Suppressor macrophage (primary cell): ENCODE measurements at regions not wholly inside any gene's neighbourhood (a gene's known extent, or its start where the extent isn't known, plus 50 kb on each side); places are given as distances from the start of the nearest gene placed in this dataset.

Source experiments
- DNase-seq, 4 experiments: peaks; one replicate each; pipeline ENCODE4 v3.0.0-alpha.2; 2020 to 2022

GRCh38 chr15:99921101-99921500 is 187.9 kb upstream of the LYSMD4 start:
- DNase-seq: peak in 1 of 4 experiments; percentile 22

GRCh38 chr15:99918072-99918471 is 184.8 kb upstream of the LYSMD4 start:
- DNase-seq: no peak

- DNase-seq: peak; percentile 20 to 57 (median 52)
Measured at GRCh38 chr15:99917252-99917651, 184.0 kb upstream of the LYSMD4 start.

GRCh38 chr15:99916668-99917223 is 183.5 kb upstream of the LYSMD4 start:
- no peak for DNase-seq

GRCh38 chr15:99914723-99915122 is 181.5 kb upstream of the LYSMD4 start:
- peak in 3 of 4 experiments; percentile 4 to 63 (median 29) for DNase-seq

GRCh38 chr15:99911816-99912215 is 178.6 kb upstream of the LYSMD4 start:
- DNase-seq: peak; percentile 26 to 72 (median 58)

- peak in 1 of 4 experiments; percentile 11 for DNase-seq
Measured at GRCh38 chr15:99909592-99910295, 176.5 kb upstream of the LYSMD4 start.

GRCh38 chr15:99907698-99908097 is 174.5 kb upstream of the LYSMD4 start:
- DNase-seq: no peak

- DNase-seq: no peak
Measured at GRCh38 chr15:99906793-99907192, 173.6 kb upstream of the LYSMD4 start.

- DNase-seq: no peak
Measured at GRCh38 chr15:99906311-99906710, 173.1 kb upstream of the LYSMD4 start.

GRCh38 chr15:99902248-99902928 is 169.2 kb upstream of the LYSMD4 start:
- DNase-seq: no peak

GRCh38 chr15:99895956-99896311 is 162.7 kb upstream of the LYSMD4 start:
- no peak for DNase-seq

GRCh38 chr15:99895189-99895955 is 162.1 kb upstream of the LYSMD4 start:
- DNase-seq: no peak

- no peak for DNase-seq
Measured at GRCh38 chr15:99878835-99879234, 145.6 kb upstream of the LYSMD4 start.

- DNase-seq: no peak
Measured at GRCh38 chr15:99873451-99873850, 140.2 kb upstream of the LYSMD4 start.

GRCh38 chr15:99863550-99864198 is 130.4 kb upstream of the LYSMD4 start:
- no peak for DNase-seq

GRCh38 chr15:99857836-99858235 is 124.6 kb upstream of the LYSMD4 start:
- DNase-seq: no peak

- no peak for DNase-seq
Measured at GRCh38 chr15:99850517-99850916, 117.3 kb upstream of the LYSMD4 start.

GRCh38 chr15:99845009-99845408 is 111.8 kb upstream of the LYSMD4 start:
- DNase-seq: no peak

- DNase-seq: no peak
Measured at GRCh38 chr15:99844150-99844549, 110.9 kb upstream of the LYSMD4 start.

GRCh38 chr15:99842071-99842470 is 108.8 kb upstream of the LYSMD4 start:
- DNase-seq: no peak

- no peak for DNase-seq
Measured at GRCh38 chr15:99826157-99826780, 93.0 kb upstream of the LYSMD4 start.
